AG09309 (cell line): ENCODE measurements at regions not wholly inside any gene's neighbourhood (a gene's known extent, or its start where the extent isn't known, plus 50 kb on each side); places are given as distances from the start of the nearest gene placed in this dataset.

Experiments used
- DNase-seq: peaks from one replicate; pipeline ENCODE4 v3.0.0-alpha.2; 2010; ENCODE audit warnings: low read depth
- H3K4me3 ChIP-seq: 2 replicates; pipeline ENCODE4 v1.5.1; 2011; ENCODE audit warnings: mild to moderate bottlenecking, low read depth, low read length, moderate library complexity; ENCODE audit not compliant: control insufficient read depth
- CTCF ChIP-seq: IDR thresholded peaks from 2 replicates; pipeline ENCODE4 v1.5.1; 2011; ENCODE audit warnings: mild to moderate bottlenecking, low read depth, low read length, inconsistent platforms; ENCODE audit not compliant: insufficient read depth, control insufficient read depth; ENCODE audit errors: missing control alignments

- H3K4me3 ChIP-seq, result no peak overlapping the region
- TF ChIP-seq CTCF, result no peak
- DNase-seq, result no peak
These were observed 331.1 kb downstream of the ZNF621 start for GRCh38 chr3:40855871-40856270.

GRCh38 chr3:40858364-40859115, 333.8 kb downstream of the ZNF621 start:
- no peak overlapping the region for H3K4me3 ChIP-seq
- DNase-seq, result no peak
- no peak for TF ChIP-seq CTCF

- no peak overlapping the region for H3K4me3 ChIP-seq
- DNase-seq, result no peak
- TF ChIP-seq CTCF, result no peak
These were observed 336.4 kb upstream of the CTNNB1 start for GRCh38 chr3:40862946-40863345.

- no peak for TF ChIP-seq CTCF
- no peak for DNase-seq
These were observed 335.0 kb upstream of the CTNNB1 start for GRCh38 chr3:40864146-40864782.

GRCh38 chr3:40864915-40865314, 334.4 kb upstream of the CTNNB1 start:
- no peak for DNase-seq
- no peak for TF ChIP-seq CTCF
- no peak overlapping the region for H3K4me3 ChIP-seq

More at GRCh38 chr3:40864146-40864782, 335.0 kb upstream of the CTNNB1 start:
- no peak overlapping the region for H3K4me3 ChIP-seq

GRCh38 chr3:40867797-40868196, 331.5 kb upstream of the CTNNB1 start:
- no peak overlapping the region for H3K4me3 ChIP-seq
- no peak for DNase-seq
- TF ChIP-seq CTCF, result no peak
